ENCODE measurements at regions not wholly inside any gene's neighbourhood (a gene's known extent, or its start where the extent isn't known, plus 50 kb on each side); places are given as distances from the start of the nearest gene placed in this dataset.

GRCh38 chr13:111609631-111610030 lies 289.2 kb downstream of the TEX29 start:
- Histone ChIP-seq H3K36me3 (no peaks in the 10 kb centered on the region), H3K27me3 (peaks cover 4% of the 10 kb centered on the region), H3K4me3 (no peak overlapping the region), H3K27ac (no peak overlapping the region), H3K9me3 (ENCODE audit: low read depth) (no peaks in the 10 kb centered on the region), H3K4me1 (ENCODE audit: low read depth) (no peaks in the 10 kb centered on the region)
- no peak for DNase-seq (ENCODE audit: low read depth in 1 of 2, low spot score in 1 of 2)
- no peak for TF ChIP-seq CTCF (IDR thresholded peaks at IDR 0.05; ENCODE audit: low read depth, low read length)

GRCh38 chr13:111610081-111610480 lies 289.6 kb downstream of the TEX29 start:
- TF ChIP-seq CTCF (IDR thresholded peaks at IDR 0.05; ENCODE audit: low read depth, low read length) = no peak
- Histone ChIP-seq H3K9me3 (ENCODE audit: low read depth) (no peaks in the 10 kb centered on the region), H3K4me3 (no peak overlapping the region), H3K27ac (no peak overlapping the region), H3K4me1 (ENCODE audit: low read depth) (no peaks in the 10 kb centered on the region), H3K27me3 (peaks cover 8% of the 10 kb centered on the region), H3K36me3 (no peaks in the 10 kb centered on the region)
- no peak for DNase-seq (ENCODE audit: low read depth in 1 of 2, low spot score in 1 of 2)

GRCh38 chr13:111610879-111611278 lies 290.4 kb downstream of the TEX29 start:
- Histone ChIP-seq H3K4me1 (ENCODE audit: low read depth) (no peaks in the 10 kb centered on the region), H3K27ac (no peak overlapping the region), H3K27me3 (peaks cover 15% of the 10 kb centered on the region), H3K36me3 (no peaks in the 10 kb centered on the region), H3K9me3 (ENCODE audit: low read depth) (no peaks in the 10 kb centered on the region), H3K4me3 (no peak overlapping the region)
- no peak for TF ChIP-seq CTCF (IDR thresholded peaks at IDR 0.05; ENCODE audit: low read depth, low read length)
- DNase-seq (ENCODE audit: low read depth in 1 of 2, low spot score in 1 of 2) = no peak

- H3K4me1 ChIP-seq (ENCODE audit: low read depth) = no peaks in the 10 kb centered on the region
- TF ChIP-seq CTCF (IDR thresholded peaks at IDR 0.05; ENCODE audit: low read depth, low read length) = no peak
- H3K9me3 ChIP-seq (ENCODE audit: low read depth) = no peaks in the 10 kb centered on the region
- no peak overlapping the region for H3K27ac ChIP-seq
- no peak overlapping the region for H3K4me3 ChIP-seq
- peaks cover 15% of the 10 kb centered on the region for H3K27me3 ChIP-seq
- H3K36me3 ChIP-seq = no peaks in the 10 kb centered on the region
- no peak for DNase-seq (ENCODE audit: low read depth in 1 of 2, low spot score in 1 of 2)
These were observed 291.2 kb downstream of the TEX29 start for GRCh38 chr13:111611651-111612050.

GRCh38 chr13:111612886-111613285 lies 292.4 kb downstream of the TEX29 start:
- DNase-seq (ENCODE audit: low read depth in 1 of 2, low spot score in 1 of 2) = no peak
- H3K4me3 ChIP-seq = no peak overlapping the region
- no peaks in the 10 kb centered on the region for H3K9me3 ChIP-seq (ENCODE audit: low read depth)
- TF ChIP-seq CTCF (IDR thresholded peaks at IDR 0.05; ENCODE audit: low read depth, low read length) = no peak
- H3K36me3 ChIP-seq = no peaks in the 10 kb centered on the region
- peaks cover 15% of the 10 kb centered on the region for H3K27me3 ChIP-seq
- no peaks in the 10 kb centered on the region for H3K4me1 ChIP-seq (ENCODE audit: low read depth)
- H3K27ac ChIP-seq = no peak overlapping the region

- Histone ChIP-seq H3K27ac (no peak overlapping the region), H3K27me3 (peaks cover 15% of the 10 kb centered on the region), H3K9me3 (ENCODE audit: low read depth) (no peaks in the 10 kb centered on the region), H3K4me1 (ENCODE audit: low read depth) (no peaks in the 10 kb centered on the region), H3K36me3 (no peaks in the 10 kb centered on the region), H3K4me3 (no peak overlapping the region)
- no peak for DNase-seq (ENCODE audit: low read depth in 1 of 2, low spot score in 1 of 2)
- no peak for TF ChIP-seq CTCF (IDR thresholded peaks at IDR 0.05; ENCODE audit: low read depth, low read length)
These were observed 293.6 kb downstream of the TEX29 start for GRCh38 chr13:111614009-111614408.

All from cardiac muscle cell (in vitro differentiated cells and primary cell).